H9 (cell line): ENCODE measurements at regions not wholly inside any gene's neighbourhood (a gene's known extent, or its start where the extent isn't known, plus 50 kb on each side); places are given as distances from the start of the nearest gene placed in this dataset.

Source experiments
- DNase-seq: peaks from one replicate; pipeline ENCODE4 v3.0.0-alpha.2; 2017
- H2AFZ ChIP-seq: one replicate; pipeline ENCODE4 v1.6.1; 2013; ENCODE audit warnings: mild to moderate bottlenecking, low read length, control low read depth, moderate library complexity
- H2AK5ac ChIP-seq: 2 replicates; pipeline ENCODE4 v1.6.1; 2013; ENCODE audit warnings: low read length, control low read depth, mixed read lengths; ENCODE audit not compliant: insufficient read length
- H2BK120ac ChIP-seq: one replicate; pipeline ENCODE4 v1.6.1; 2013; ENCODE audit warnings: low read depth, mild to moderate bottlenecking, low read length, control low read depth, inconsistent platforms; ENCODE audit not compliant: poor library complexity, severe bottlenecking
- H2BK12ac ChIP-seq: 2 replicates; pipeline ENCODE4 v1.6.1; 2013; ENCODE audit warnings: low read length, control low read depth, mixed read lengths, low read depth; ENCODE audit not compliant: insufficient read length
- H2BK15ac ChIP-seq: 2 replicates; pipeline ENCODE4 v1.6.1; 2013; ENCODE audit warnings: low read depth, low read length, control low read depth
- H2BK20ac ChIP-seq: one replicate; pipeline ENCODE4 v1.6.1; 2013; ENCODE audit warnings: low read depth, mild to moderate bottlenecking, low read length, control low read depth, inconsistent platforms; ENCODE audit not compliant: poor library complexity, severe bottlenecking
- H2BK5ac ChIP-seq: 2 replicates; pipeline ENCODE4 v1.6.1; 2013; ENCODE audit warnings: low read length, control low read depth, mixed read lengths; ENCODE audit not compliant: insufficient read length
- H3K14ac ChIP-seq: 2 replicates; pipeline ENCODE4 v1.6.1; 2013; ENCODE audit warnings: low read length, control low read depth; ENCODE audit not compliant: insufficient read depth
- H3K18ac ChIP-seq: 2 replicates; pipeline ENCODE4 v1.6.1; 2013; ENCODE audit warnings: low read depth, mild to moderate bottlenecking, mixed read lengths, low read length, control low read depth; ENCODE audit not compliant: insufficient read length
- H3K23ac ChIP-seq: 2 replicates; pipeline ENCODE4 v1.6.1; 2013; ENCODE audit warnings: low read length, control low read depth, mixed read lengths, low read depth; ENCODE audit not compliant: insufficient read length
- H3K23me2 ChIP-seq: 2 replicates; pipeline ENCODE4 v1.6.1; 2013; ENCODE audit warnings: low read depth, mild to moderate bottlenecking, mixed read lengths, low read length, control low read depth; ENCODE audit not compliant: insufficient read length, poor library complexity, severe bottlenecking
- H3K27ac ChIP-seq: 2 replicates; pipeline ENCODE4 v1.5.1; 2013; ENCODE audit warnings: low read length, control low read depth, mixed read lengths, low read depth; ENCODE audit not compliant: insufficient read length
- H3K27me3 ChIP-seq: 2 replicates; pipeline ENCODE4 v1.6.1; 2013; ENCODE audit warnings: low read length, control low read depth, inconsistent platforms; ENCODE audit not compliant: insufficient read depth
- H3K4ac ChIP-seq: 2 replicates; pipeline ENCODE4 v1.6.1; 2013; ENCODE audit warnings: low read depth, mild to moderate bottlenecking, control low read depth, inconsistent platforms, low read length, moderate library complexity
- H3K4me1 ChIP-seq: 2 replicates; pipeline ENCODE4 v1.6.1; 2013; ENCODE audit warnings: low read length, control low read depth, inconsistent platforms; ENCODE audit not compliant: insufficient read depth
- H3K4me2 ChIP-seq: 2 replicates; pipeline ENCODE4 v1.6.1; 2013; ENCODE audit warnings: low read length, control low read depth, mixed read lengths; ENCODE audit not compliant: insufficient read length, insufficient read depth
- H3K56ac ChIP-seq: 2 replicates; pipeline ENCODE4 v1.6.1; 2013; ENCODE audit warnings: low read depth, mild to moderate bottlenecking, mixed read lengths, low read length, control low read depth; ENCODE audit not compliant: insufficient read length
- H3K79me1 ChIP-seq: 2 replicates; pipeline ENCODE4 v1.6.1; 2013; ENCODE audit warnings: low read depth, mild to moderate bottlenecking, moderate library complexity, low read length, control low read depth, inconsistent platforms; ENCODE audit not compliant: insufficient read depth, poor library complexity, severe bottlenecking
- H3K79me2 ChIP-seq: 2 replicates; pipeline ENCODE4 v1.6.1; 2013; ENCODE audit warnings: low read length, control low read depth, inconsistent platforms; ENCODE audit not compliant: insufficient read depth
- H3K9ac ChIP-seq: 2 replicates; pipeline ENCODE4 v1.6.1; 2013; ENCODE audit warnings: low read length, control low read depth, mixed read lengths; ENCODE audit not compliant: insufficient read length; ENCODE audit errors: extremely low read depth
- H3K9me3 ChIP-seq: one replicate; pipeline ENCODE4 v1.6.1; 2013; ENCODE audit warnings: low read depth, low read length, inconsistent platforms; ENCODE audit not compliant: control insufficient read depth
- H3T11ph ChIP-seq: one replicate; pipeline ENCODE4 v1.6.1; 2013; ENCODE audit warnings: mild to moderate bottlenecking, low read length, control low read depth, inconsistent platforms
- H4K20me1 ChIP-seq: one replicate; pipeline ENCODE4 v1.6.1; 2013; ENCODE audit not compliant: control insufficient read depth, insufficient read length, insufficient read depth
- H4K5ac ChIP-seq: 2 replicates; pipeline ENCODE4 v1.6.1; 2013; ENCODE audit warnings: low read depth, mild to moderate bottlenecking, mixed read lengths, low read length, control low read depth; ENCODE audit not compliant: insufficient read length
- H4K8ac ChIP-seq: replicated peaks from 2 replicates; pipeline ENCODE4 v1.6.1; 2013; ENCODE audit warnings: low read length, control low read depth, mixed read lengths, low read depth; ENCODE audit not compliant: insufficient read length
- H4K91ac ChIP-seq: 2 replicates; pipeline ENCODE4 v1.6.1; 2013; ENCODE audit warnings: low read depth, mild to moderate bottlenecking, moderate library complexity, mixed read lengths, low read length, control low read depth; ENCODE audit not compliant: insufficient read length
- H3K27ac Mint-ChIP-seq, 3 experiments: 2 replicates in 2 of 3; 3 replicates in 1 of 3; pipeline ENCODE4 v1.8.0; 2020 to 2021; ENCODE audit warnings: mixed read lengths in 3 of 3, mild to moderate bottlenecking in 1 of 3, moderate library complexity in 1 of 3
- H3K27me3 Mint-ChIP-seq: 2 replicates; pipeline ENCODE4 v1.8.0; 2021; ENCODE audit warnings: low read depth, mild to moderate bottlenecking, moderate library complexity, mixed read lengths
- H3K36me3 Mint-ChIP-seq, 3 experiments: 2 replicates in 2 of 3; 3 replicates in 1 of 3; pipeline ENCODE4 v1.8.0; 2020 to 2021; ENCODE audit warnings: low read depth in 3 of 3, mixed read lengths in 3 of 3; ENCODE audit not compliant: insufficient read depth in 1 of 3
- H3K4me1 Mint-ChIP-seq, 2 experiments: 2 replicates each; pipeline ENCODE4 v1.8.0; 2020; ENCODE audit warnings: mixed read lengths in 2 of 2
- H3K4me3 Mint-ChIP-seq, 2 experiments: 2 replicates in 1 of 2; 3 replicates in 1 of 2; pipeline ENCODE4 v1.8.0; 2020 to 2021; ENCODE audit warnings: mild to moderate bottlenecking in 2 of 2, mixed read lengths in 2 of 2, moderate library complexity in 1 of 2
- H3K9me3 Mint-ChIP-seq, 2 experiments: 2 replicates in 1 of 2; 3 replicates in 1 of 2; pipeline ENCODE4 v1.8.0; 2020; ENCODE audit warnings: mild to moderate bottlenecking in 2 of 2, mixed read lengths in 2 of 2, moderate library complexity in 1 of 2
- WGBS: extraction: QIAGEN DNeasy Blood & Tissue Kit; methylation state at CpG from one replicate; pipeline ENCODE4 v1.1.7; 2013; ENCODE audit warnings: missing lambda C conversion rate, low lambda C conversion rate, mixed read lengths; ENCODE audit not compliant: insufficient read length; ENCODE audit errors: extremely low coverage; 5-methylcytosine and 5-hydroxymethylcytosine counted together
- TF ChIP-seq, protein P1 (sequence below): fragments of 200-600 bp; sonication (generic); conservative IDR thresholded peaks from 3 replicates; pipeline ENCODE4 v1.8.0; 2021; ENCODE audit warnings: antibody characterized with exemption, mild to moderate bottlenecking

DNA sequence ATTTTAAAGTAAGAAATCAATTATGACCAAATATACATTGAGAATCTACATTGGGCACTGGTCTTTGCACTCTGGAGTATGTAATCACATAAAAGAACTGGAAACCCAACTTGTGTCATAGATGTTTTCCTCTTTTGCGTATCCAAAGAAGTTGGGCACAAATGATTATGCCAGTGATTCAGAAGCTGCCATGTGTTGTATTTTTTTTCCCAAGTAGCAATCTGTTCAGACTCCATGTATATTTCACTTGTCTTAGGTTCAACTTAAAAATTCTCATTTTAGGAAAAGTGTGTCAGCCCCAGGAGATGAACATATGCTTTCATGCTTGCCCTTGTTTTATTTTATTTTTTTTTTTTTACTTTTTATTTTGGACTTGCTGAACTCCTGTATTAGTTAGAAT, 441.5 kb downstream of the PDZRN4 start:
- Histone ChIP-seq H3K23me2 (no peaks in the 10 kb centered on the region), H2BK12ac (no peak overlapping the region), H3K4me1 (no peaks in the 10 kb centered on the region), H4K20me1 (no peaks in the 10 kb centered on the region), H3K27me3 (no peaks in the 10 kb centered on the region), H3K23ac (no peak overlapping the region), H3K4ac (no peak overlapping the region), H3K79me1 (no peaks in the 10 kb centered on the region), H2AK5ac (no peak overlapping the region), H4K8ac (no peak overlapping the region), H3K27ac (no peak overlapping the region), H2BK120ac (no peak overlapping the region), H3K4me2 (no peak overlapping the region), H2AFZ (no peak overlapping the region), H2BK5ac (no peak overlapping the region), H3K9me3 (no peaks in the 10 kb centered on the region), H3K79me2 (no peaks in the 10 kb centered on the region), H3T11ph (no peak overlapping the region), H4K5ac (no peak overlapping the region), H3K9ac (no peak overlapping the region), H4K91ac (no peak overlapping the region), H3K14ac (no peak overlapping the region), H3K56ac (no peak overlapping the region), H2BK20ac (no peak overlapping the region), H3K18ac (no peak overlapping the region), H2BK15ac (no peak overlapping the region)
- TF ChIP-seq, protein P1, sequence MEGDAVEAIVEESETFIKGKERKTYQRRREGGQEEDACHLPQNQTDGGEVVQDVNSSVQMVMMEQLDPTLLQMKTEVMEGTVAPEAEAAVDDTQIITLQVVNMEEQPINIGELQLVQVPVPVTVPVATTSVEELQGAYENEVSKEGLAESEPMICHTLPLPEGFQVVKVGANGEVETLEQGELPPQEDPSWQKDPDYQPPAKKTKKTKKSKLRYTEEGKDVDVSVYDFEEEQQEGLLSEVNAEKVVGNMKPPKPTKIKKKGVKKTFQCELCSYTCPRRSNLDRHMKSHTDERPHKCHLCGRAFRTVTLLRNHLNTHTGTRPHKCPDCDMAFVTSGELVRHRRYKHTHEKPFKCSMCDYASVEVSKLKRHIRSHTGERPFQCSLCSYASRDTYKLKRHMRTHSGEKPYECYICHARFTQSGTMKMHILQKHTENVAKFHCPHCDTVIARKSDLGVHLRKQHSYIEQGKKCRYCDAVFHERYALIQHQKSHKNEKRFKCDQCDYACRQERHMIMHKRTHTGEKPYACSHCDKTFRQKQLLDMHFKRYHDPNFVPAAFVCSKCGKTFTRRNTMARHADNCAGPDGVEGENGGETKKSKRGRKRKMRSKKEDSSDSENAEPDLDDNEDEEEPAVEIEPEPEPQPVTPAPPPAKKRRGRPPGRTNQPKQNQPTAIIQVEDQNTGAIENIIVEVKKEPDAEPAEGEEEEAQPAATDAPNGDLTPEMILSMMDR, result no peak
- DNase-seq, result no peak
- peaks cover 18 to 21% of the 10 kb centered on the region in 2 experiments; a peak in 4 of 5 replicates for H3K9me3 Mint-ChIP-seq
- WGBS, result no CpG with 5 or more reads among the region's 1 CpG
- peaks cover 2 to 28% (median 14%) of the 10 kb centered on the region in 3 experiments; a peak in 5 of 7 replicates for H3K36me3 Mint-ChIP-seq
- H3K4me1 Mint-ChIP-seq, result peaks cover 4 to 5% of the 10 kb centered on the region in 2 experiments
- no peak overlapping the region for H3K27ac Mint-ChIP-seq
- H3K4me3 Mint-ChIP-seq, result no peak overlapping the region
- H3K27me3 Mint-ChIP-seq, result no peaks in the 10 kb centered on the region; the same call in 1 of the 2 replicates
